Activated CD8-positive, alpha-beta memory T cell treated with anti-CD3 and anti-CD28 coated beads, Interleukin-2, amount 10 ng/mL, durations not matched to agents 7 days and 5 days (primary cell): ENCODE measurements at regions not wholly inside any gene's neighbourhood (a gene's known extent, or its start where the extent isn't known, plus 50 kb on each side); places are given as distances from the start of the nearest gene placed in this dataset.
A peak's percentile ranks its signal among the peaks of the same experiment; 100 is the strongest.

ENCODE experiments used
- ATAC-seq: fragments of 150-1000 bp; cut with Tn5 transposase; one replicate; pipeline ENCODE4 v1.10.0; 2021; ENCODE audit warnings: moderate library complexity
- CTCF ChIA-PET: fragments of 350-600 bp; sonication (Branson Sonifier 250); formaldehyde crosslinking; loops from one replicate; lab custom pipeline; 2021; ENCODE audit warnings: antibody characterized with exemption; lab: Charles Lee
- DNase-seq: peaks from one replicate; pipeline ENCODE4 v3.0.0-alpha.2; 2020
- H3K27ac Mint-ChIP-seq: one replicate; pipeline ENCODE4 v1.8.0; 2021; ENCODE audit warnings: mild to moderate bottlenecking, mixed read lengths
- H3K27me3 Mint-ChIP-seq: one replicate; pipeline ENCODE4 v1.8.0; 2021; ENCODE audit warnings: mixed read lengths
- H3K36me3 Mint-ChIP-seq: one replicate; pipeline ENCODE4 v1.8.0; 2021; ENCODE audit warnings: mild to moderate bottlenecking, mixed read lengths
- H3K4me1 Mint-ChIP-seq: one replicate; pipeline ENCODE4 v1.8.0; 2021; ENCODE audit warnings: mixed read lengths
- H3K4me3 Mint-ChIP-seq: one replicate; pipeline ENCODE4 v1.8.0; 2021; ENCODE audit warnings: mild to moderate bottlenecking, moderate library complexity, mixed read lengths
- H3K9me3 Mint-ChIP-seq: one replicate; pipeline ENCODE4 v1.8.0; 2022; ENCODE audit warnings: low read depth, mixed read lengths

GRCh38 chr4:15150631-15151030, 148.3 kb downstream of the CPEB2 start:
- Mint-ChIP-seq H3K27me3 (no peaks in the 10 kb centered on the region), H3K9me3 (no peaks in the 10 kb centered on the region)
- CTCF ChIA-PET, result no interaction called here

DNA sequence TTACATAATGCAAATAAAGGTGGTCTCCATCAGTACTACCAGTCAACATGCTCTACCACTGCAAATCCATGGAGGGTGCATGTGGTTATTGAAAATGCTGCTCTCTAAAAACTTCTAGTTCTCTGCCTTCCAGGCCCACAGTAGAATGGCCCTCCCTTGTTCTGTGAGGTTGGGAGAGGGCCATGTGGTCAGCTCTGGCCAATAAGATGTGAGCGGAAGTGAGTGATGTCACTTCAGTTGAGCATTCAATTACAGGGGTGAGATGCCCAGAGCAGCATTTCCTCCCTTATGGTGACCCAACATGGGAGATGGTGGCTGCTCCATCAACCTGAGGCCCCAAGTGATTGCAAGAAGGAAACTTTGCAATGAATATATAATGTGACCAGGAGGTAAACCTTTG, 148.8 kb downstream of the CPEB2 start:
- CTCF ChIA-PET, result no interaction called here
- H3K27me3 Mint-ChIP-seq, result no peaks in the 10 kb centered on the region
- no peak overlapping the region for H3K27ac Mint-ChIP-seq
- no peak overlapping the region for H3K4me3 Mint-ChIP-seq
- H3K36me3 Mint-ChIP-seq, result no peaks in the 10 kb centered on the region
- DNase-seq (no peak), ATAC-seq (no peak)
- H3K9me3 Mint-ChIP-seq, result no peaks in the 10 kb centered on the region
- peaks cover 4% of the 10 kb centered on the region for H3K4me1 Mint-ChIP-seq

More at GRCh38 chr4:15150631-15151030, 148.3 kb downstream of the CPEB2 start:
- ATAC-seq, result no peak
- Mint-ChIP-seq H3K36me3 (no peaks in the 10 kb centered on the region), H3K4me1 (peaks cover 4% of the 10 kb centered on the region), H3K27ac (peak overlapping the region; percentile 2), H3K4me3 (no peak overlapping the region)
- no peak for DNase-seq

DNA sequence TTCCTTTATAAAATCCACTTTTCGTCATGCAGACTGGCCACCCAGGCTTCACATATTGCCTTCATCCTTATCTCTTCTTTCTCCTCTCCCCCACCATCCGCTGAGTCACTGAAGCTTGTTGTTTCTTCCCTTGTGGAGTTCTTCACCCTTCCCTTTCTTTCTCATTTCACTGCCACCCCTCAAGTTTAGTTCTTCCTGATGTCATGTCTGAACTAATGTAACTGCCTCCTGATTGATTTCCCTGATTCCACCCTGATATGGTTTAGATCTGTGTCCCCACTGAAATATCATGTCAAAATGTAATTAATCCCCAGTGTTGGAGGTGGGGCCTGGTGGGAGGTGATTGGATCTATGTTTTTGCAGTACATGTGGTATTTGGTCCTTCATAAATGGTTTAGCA, 151.4 kb downstream of the CPEB2 start:
- no peaks in the 10 kb centered on the region for H3K9me3 Mint-ChIP-seq
- ATAC-seq (no peak), DNase-seq (no peak)
- no peak overlapping the region for H3K4me3 Mint-ChIP-seq
- H3K36me3 Mint-ChIP-seq, result no peaks in the 10 kb centered on the region
- peaks cover 4% of the 10 kb centered on the region for H3K27me3 Mint-ChIP-seq
- CTCF ChIA-PET, result no interaction called here
- H3K4me1 Mint-ChIP-seq, result peaks cover 4% of the 10 kb centered on the region
- H3K27ac Mint-ChIP-seq, result no peak overlapping the region

- CTCF ChIA-PET, result no interaction called here
- no peaks in the 10 kb centered on the region for H3K9me3 Mint-ChIP-seq
- no peak overlapping the region for H3K27ac Mint-ChIP-seq
- H3K4me3 Mint-ChIP-seq, result no peak overlapping the region
- H3K27me3 Mint-ChIP-seq, result peaks cover 12% of the 10 kb centered on the region
- DNase-seq, result no peak
- H3K36me3 Mint-ChIP-seq, result no peaks in the 10 kb centered on the region
- no peaks in the 10 kb centered on the region for H3K4me1 Mint-ChIP-seq
- ATAC-seq, result no peak
These were observed 156.3 kb downstream of the CPEB2 start for GRCh38 chr4:15158406-15159091.

GRCh38 chr4:15159477-15160019, 157.3 kb downstream of the CPEB2 start:
- Mint-ChIP-seq H3K4me3 (no peak overlapping the region), H3K27me3 (peaks cover 12% of the 10 kb centered on the region), H3K36me3 (no peaks in the 10 kb centered on the region), H3K27ac (no peak overlapping the region), H3K9me3 (no peaks in the 10 kb centered on the region), H3K4me1 (no peaks in the 10 kb centered on the region)
- ATAC-seq (no peak), DNase-seq (no peak)
- CTCF ChIA-PET, result no interaction called here

DNA sequence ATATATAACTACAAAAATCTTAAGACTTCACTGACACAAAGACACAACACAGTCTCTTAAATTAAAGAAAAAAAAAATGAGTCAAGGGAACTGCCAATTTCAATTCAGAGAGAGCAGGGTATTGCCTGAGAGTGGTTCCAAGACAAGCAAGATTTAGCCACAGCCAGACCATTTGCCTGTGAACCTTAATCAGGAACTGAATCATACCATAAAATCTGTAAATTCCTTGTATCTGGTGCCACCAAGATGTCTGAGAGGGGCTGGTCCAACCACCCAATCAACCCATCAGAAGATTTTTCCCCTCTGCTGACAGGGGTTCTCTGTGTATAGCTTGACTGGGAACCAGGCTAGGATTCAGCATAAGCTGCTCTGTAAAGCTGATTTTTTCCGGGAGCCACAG, 159.2 kb downstream of the CPEB2 start:
- ATAC-seq (no peak), DNase-seq (no peak)
- Mint-ChIP-seq H3K27me3 (peaks cover 21% of the 10 kb centered on the region), H3K9me3 (no peaks in the 10 kb centered on the region), H3K36me3 (no peaks in the 10 kb centered on the region), H3K4me1 (no peaks in the 10 kb centered on the region), H3K4me3 (no peak overlapping the region), H3K27ac (no peak overlapping the region)
- CTCF ChIA-PET, result interaction anchor here (1.1 kb wide), 1 partner anchor 1506 kb away, joined by 3 read pairs; no protein-coding TSS in a partner anchor

GRCh38 chr4:15162046-15162445, 159.8 kb downstream of the CPEB2 start:
- no peak for DNase-seq
- no peaks in the 10 kb centered on the region for H3K4me1 Mint-ChIP-seq

GRCh38 chr4:15162465-15163283, 160.4 kb downstream of the CPEB2 start:
- H3K36me3 Mint-ChIP-seq, result no peaks in the 10 kb centered on the region
- H3K27me3 Mint-ChIP-seq, result peaks cover 25% of the 10 kb centered on the region
- H3K4me1 Mint-ChIP-seq, result no peaks in the 10 kb centered on the region
- no peak overlapping the region for H3K27ac Mint-ChIP-seq
- no peak for DNase-seq
- no peaks in the 10 kb centered on the region for H3K9me3 Mint-ChIP-seq
- CTCF ChIA-PET, result no interaction called here
- H3K4me3 Mint-ChIP-seq, result no peak overlapping the region
- no peak for ATAC-seq

More at GRCh38 chr4:15162046-15162445, 159.8 kb downstream of the CPEB2 start:
- CTCF ChIA-PET, result no interaction called here
- no peak overlapping the region for H3K27ac Mint-ChIP-seq
- H3K36me3 Mint-ChIP-seq, result no peaks in the 10 kb centered on the region
- no peaks in the 10 kb centered on the region for H3K9me3 Mint-ChIP-seq
- ATAC-seq, result no peak
- peaks cover 23% of the 10 kb centered on the region for H3K27me3 Mint-ChIP-seq
- no peak overlapping the region for H3K4me3 Mint-ChIP-seq

DNA sequence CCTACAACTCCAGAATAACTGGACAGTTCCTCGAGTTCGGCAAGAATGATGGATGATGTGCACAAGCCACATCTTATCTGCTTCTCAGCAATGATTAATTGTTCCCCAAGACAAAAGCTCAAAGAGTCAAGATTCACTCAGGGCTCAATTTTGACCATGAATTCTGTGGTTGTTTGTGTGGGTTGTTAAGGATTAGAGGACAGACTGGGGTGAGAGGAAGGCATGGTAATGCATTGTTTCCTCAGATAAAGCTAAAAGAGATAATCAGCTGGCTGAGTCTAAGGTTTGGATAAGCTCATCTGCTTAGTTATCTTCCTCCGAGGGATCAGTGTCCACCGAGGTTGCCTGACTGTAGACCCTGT, 161.0 kb downstream of the CPEB2 start:
- peaks cover 27% of the 10 kb centered on the region for H3K27me3 Mint-ChIP-seq
- H3K27ac Mint-ChIP-seq, result no peak overlapping the region
- H3K9me3 Mint-ChIP-seq, result no peaks in the 10 kb centered on the region
- CTCF ChIA-PET, result no interaction called here
- no peak for ATAC-seq
- no peak for DNase-seq
- no peak overlapping the region for H3K4me3 Mint-ChIP-seq
- no peaks in the 10 kb centered on the region for H3K36me3 Mint-ChIP-seq
- no peaks in the 10 kb centered on the region for H3K4me1 Mint-ChIP-seq

GRCh38 chr4:15164571-15164970, 162.3 kb downstream of the CPEB2 start:
- no peaks in the 10 kb centered on the region for H3K9me3 Mint-ChIP-seq
- CTCF ChIA-PET, result no interaction called here
- H3K27me3 Mint-ChIP-seq, result peaks cover 26% of the 10 kb centered on the region
- no peak overlapping the region for H3K4me3 Mint-ChIP-seq
- ATAC-seq, result no peak
- H3K4me1 Mint-ChIP-seq, result no peaks in the 10 kb centered on the region
- H3K27ac Mint-ChIP-seq, result no peak overlapping the region
- H3K36me3 Mint-ChIP-seq, result no peaks in the 10 kb centered on the region
- DNase-seq, result no peak

GRCh38 chr4:15167743-15168142, 165.5 kb downstream of the CPEB2 start:
- CTCF ChIA-PET, result no interaction called here
- no peak overlapping the region for H3K27ac Mint-ChIP-seq

DNA sequence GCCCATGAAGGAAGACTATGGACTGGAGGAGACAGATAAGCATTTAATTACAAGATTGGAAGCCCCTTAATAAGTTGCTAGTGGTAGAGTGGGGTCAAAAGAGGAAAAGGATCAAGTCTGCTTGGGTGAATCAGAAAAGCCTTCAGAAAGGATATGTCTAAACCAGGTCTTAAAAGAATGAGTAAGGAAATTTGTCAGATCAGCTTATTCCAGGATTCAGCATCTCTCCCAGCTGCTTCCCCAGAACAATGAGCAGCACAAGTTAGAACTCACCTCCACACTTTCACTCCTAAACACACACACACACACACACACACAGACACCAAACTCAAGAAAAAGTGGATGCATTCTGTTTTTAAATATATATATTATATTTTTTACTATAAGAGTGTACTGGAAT, 166.5 kb downstream of the CPEB2 start:
- Mint-ChIP-seq H3K27ac (no peak overlapping the region), H3K36me3 (no peaks in the 10 kb centered on the region), H3K27me3 (peaks cover 18% of the 10 kb centered on the region)

More at GRCh38 chr4:15167743-15168142, 165.5 kb downstream of the CPEB2 start:
- Mint-ChIP-seq H3K27me3 (peaks cover 19% of the 10 kb centered on the region), H3K4me1 (no peaks in the 10 kb centered on the region), H3K9me3 (no peaks in the 10 kb centered on the region), H3K36me3 (no peaks in the 10 kb centered on the region), H3K4me3 (no peak overlapping the region)
- ATAC-seq (no peak), DNase-seq (no peak)

DNA sequence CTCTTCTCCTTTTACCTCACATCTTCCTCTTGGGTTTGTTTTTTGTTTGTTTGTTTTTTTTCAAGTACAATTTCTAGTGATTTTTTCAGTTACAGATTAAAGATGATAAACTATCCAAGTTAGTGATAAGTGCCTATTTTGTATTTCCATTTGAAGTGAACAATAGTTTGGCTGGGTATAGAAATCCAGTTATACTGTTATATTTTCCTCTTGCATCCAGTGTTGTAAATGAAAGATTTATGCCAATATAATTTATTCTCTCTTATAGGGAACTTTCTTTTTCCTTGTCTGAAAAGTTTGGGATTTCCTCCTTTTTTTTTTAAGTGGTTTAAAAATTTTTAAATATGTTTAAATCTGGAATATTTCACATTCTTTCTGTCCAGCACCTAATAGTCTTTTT, 169.4 kb downstream of the CPEB2 start:
- peaks cover 7% of the 10 kb centered on the region for H3K27me3 Mint-ChIP-seq
- CTCF ChIA-PET, result no interaction called here
- H3K9me3 Mint-ChIP-seq, result no peaks in the 10 kb centered on the region
- no peak overlapping the region for H3K27ac Mint-ChIP-seq
- H3K4me3 Mint-ChIP-seq, result no peak overlapping the region
- ATAC-seq (no peak), DNase-seq (no peak)
- H3K36me3 Mint-ChIP-seq, result no peaks in the 10 kb centered on the region
- H3K4me1 Mint-ChIP-seq, result no peaks in the 10 kb centered on the region

More for the DNA sequence above, 166.5 kb downstream of the CPEB2 start:
- Mint-ChIP-seq H3K4me3 (no peak overlapping the region), H3K4me1 (no peaks in the 10 kb centered on the region), H3K9me3 (no peaks in the 10 kb centered on the region)
- no peak for DNase-seq
- ATAC-seq, result no peak
- CTCF ChIA-PET, result no interaction called here

DNA sequence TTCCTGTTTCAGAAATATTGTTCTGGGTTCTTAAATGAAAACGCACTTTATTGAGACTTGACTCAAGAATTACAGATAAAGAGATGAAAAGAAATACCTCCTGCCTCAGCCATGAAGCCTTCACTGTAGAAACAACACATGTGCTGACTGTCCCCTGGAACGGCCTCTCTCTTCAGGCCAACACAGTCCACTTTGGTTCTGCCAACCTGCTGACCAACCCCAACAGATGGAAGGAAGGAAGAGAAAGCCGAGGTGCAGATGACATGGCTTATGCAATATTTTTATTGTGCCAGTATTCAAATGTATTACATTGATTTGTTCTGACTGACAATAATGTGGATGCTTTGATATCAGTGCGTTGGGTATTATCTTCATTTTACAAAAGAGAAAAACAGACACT, 171.0 kb downstream of the CPEB2 start:
- CTCF ChIA-PET, result no interaction called here
- no peaks in the 10 kb centered on the region for H3K9me3 Mint-ChIP-seq
- no peaks in the 10 kb centered on the region for H3K36me3 Mint-ChIP-seq

More for the DNA sequence above, 171.0 kb downstream of the CPEB2 start:
- DNase-seq (no peak), ATAC-seq (no peak)
- no peak overlapping the region for H3K27ac Mint-ChIP-seq
- no peaks in the 10 kb centered on the region for H3K27me3 Mint-ChIP-seq
- H3K4me1 Mint-ChIP-seq, result no peaks in the 10 kb centered on the region
- H3K4me3 Mint-ChIP-seq, result no peak overlapping the region
